Neural progenitor cell (in vitro differentiated cells): ENCODE measurements at regions not wholly inside any gene's neighbourhood (a gene's known extent, or its start where the extent isn't known, plus 50 kb on each side); places are given as distances from the start of the nearest gene placed in this dataset.

Experiments
- CTCF ChIP-seq: fragments of 200-600 bp; sonication (generic); IDR thresholded peaks from 2 replicates; pipeline ENCODE4 v1.5.1; 2017; ENCODE audit warnings: antibody characterized with exemption, mild to moderate bottlenecking
- EZH2 ChIP-seq: fragments of 200-600 bp; sonication (generic); IDR thresholded peaks from 2 replicates; pipeline ENCODE4 v1.6.1; 2017; ENCODE audit warnings: antibody characterized with exemption, mild to moderate bottlenecking, moderate library complexity
- EZH2phosphoT487 ChIP-seq: fragments of 200-600 bp; sonication (generic); IDR thresholded peaks from 2 replicates; pipeline ENCODE4 v1.6.1; 2017; ENCODE audit warnings: antibody characterized with exemption

- TF ChIP-seq CTCF (no peak), EZH2 (no peak), EZH2phosphoT487 (no peak)
Observed at GRCh38 chr5:167242701-167243100, 1048.7 kb upstream of the WWC1 start.
